AG08395 (cell line): ENCODE measurements at regions not wholly inside any gene's neighbourhood (a gene's known extent, or its start where the extent isn't known, plus 50 kb on each side); places are given as distances from the start of the nearest gene placed in this dataset.

Source experiments
- DNase-seq: peaks from one replicate; pipeline ENCODE4 v3.0.0; 2012; ENCODE audit warnings: mixed read lengths, low spot score

GRCh38 chr10:111440501-111440900, 363.7 kb downstream of the ADRA2A start:
- DNase-seq: no peak

DNA sequence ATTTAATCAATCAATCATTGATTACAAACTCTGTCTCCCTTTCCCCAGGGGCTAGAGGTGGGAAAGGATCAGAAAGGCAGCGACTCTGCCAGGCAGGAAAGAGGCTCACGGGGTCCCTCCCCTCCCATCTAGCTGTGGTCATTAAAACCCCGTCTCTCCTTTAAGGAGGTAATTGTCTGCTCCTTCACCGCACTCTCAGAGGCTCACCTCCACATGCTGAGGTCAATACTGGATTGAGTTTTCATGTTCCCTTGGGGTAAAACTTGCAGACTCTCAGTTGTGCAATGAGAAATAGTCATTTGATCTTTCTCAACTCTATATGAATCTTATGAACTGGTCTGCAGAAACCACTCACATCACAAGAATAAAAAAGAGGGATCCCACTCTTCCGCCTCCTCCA, 368.8 kb downstream of the ADRA2A start:
- no peak for DNase-seq

DNA sequence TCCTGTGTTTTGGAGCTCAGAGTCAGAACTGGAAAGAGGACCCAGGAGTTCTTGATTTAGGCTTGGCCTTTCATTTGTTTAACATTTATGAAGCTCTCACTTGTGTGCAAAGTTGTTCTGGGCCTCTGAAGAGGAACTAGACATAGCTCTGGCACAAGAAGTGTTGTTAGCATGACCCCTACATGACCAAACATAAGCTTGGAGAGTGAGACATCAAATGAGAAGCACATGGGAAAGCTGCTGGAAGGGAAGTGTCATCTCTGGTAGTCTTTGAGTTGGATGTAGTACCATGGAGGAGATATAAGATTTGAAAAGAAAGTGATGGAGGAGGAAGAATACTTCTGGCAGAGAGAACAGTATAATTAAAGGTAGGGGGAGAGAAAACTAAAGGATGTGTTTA, 370.1 kb downstream of the ADRA2A start:
- no peak for DNase-seq

GRCh38 chr10:111452153-111452552, 375.3 kb downstream of the ADRA2A start:
- no peak for DNase-seq

- DNase-seq: peak; percentile 10
Measured at GRCh38 chr10:111455776-111456426, 379.1 kb downstream of the ADRA2A start.

DNA sequence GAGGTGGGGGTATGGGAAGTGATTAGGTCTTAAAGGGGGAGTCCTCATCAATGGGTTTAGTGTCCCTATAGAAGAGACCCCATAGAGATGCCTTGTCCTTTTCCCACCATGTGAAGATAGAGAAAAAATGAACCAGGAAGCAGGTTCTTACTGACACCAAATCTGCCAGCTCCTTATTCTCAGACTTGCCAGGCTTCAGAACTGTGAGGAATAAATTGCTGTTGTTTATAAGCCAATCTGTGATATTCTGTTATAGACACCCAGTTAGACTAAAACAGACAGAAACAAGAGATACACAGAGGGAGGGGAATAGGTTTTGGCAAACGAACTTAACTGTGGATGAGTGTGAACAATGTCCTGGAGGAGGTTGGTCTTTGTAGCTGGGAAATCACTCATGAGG, 381.4 kb downstream of the ADRA2A start:
- no peak for DNase-seq

GRCh38 chr10:111459967-111460366, 383.1 kb downstream of the ADRA2A start:
- no peak for DNase-seq

DNA sequence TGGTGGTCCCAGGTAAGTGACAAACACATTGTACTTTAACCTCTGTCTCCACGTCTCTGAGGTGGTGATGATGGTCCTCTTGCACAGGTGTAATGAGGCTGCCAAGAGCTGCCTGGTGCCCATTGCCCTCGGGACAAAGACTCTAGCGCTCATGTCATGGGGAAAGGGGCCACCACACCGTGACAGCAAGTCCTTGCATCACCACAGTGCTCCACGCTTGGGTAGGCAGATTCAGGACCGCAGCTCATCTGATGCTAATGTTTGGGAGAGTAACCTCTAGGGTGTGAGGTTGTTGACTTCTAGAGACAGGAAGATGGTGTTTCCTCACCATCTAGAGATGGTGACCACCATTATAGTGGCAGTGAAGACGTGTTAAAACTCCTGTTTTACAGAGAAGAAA, 395.6 kb downstream of the ADRA2A start:
- no peak for DNase-seq

DNA sequence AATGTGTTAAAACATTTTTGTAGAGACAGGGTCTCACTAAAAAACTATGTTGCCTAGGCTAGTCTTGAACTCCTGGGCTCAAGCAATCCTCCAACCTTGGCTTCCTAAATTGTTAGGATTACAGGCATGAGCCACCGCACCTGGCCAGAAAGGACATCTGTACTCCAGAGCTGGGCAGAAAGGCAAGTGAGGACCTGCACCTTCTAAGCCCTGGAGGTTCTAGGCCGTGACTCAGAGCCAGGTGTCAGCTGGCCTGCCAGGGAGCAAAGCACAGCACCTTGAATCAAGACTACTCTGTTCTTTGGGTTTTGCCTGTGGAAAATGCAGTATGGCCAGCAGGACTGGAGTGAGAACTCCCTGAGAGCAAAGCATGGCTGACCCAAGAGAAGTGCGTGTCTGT, 396.5 kb downstream of the ADRA2A start:
- DNase-seq: no peak

DNA sequence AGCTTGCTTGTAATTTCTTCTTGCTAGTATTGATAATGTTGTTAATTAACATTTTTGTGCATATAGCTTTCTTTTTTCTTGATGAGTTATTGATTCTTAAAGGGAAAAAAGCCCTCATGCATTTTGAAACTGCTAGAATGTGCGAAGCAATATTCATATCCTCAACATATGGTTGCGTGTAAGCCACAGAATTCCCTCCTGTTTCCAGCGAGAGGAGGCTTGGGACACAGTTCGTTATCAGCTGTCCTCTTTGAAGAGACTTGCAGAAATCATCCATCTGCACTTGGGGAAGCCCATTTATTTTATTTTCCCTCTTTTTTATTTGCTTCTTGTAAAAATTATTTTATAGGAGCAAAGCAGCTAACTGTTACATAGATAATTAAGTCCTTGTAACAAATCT, 398.0 kb downstream of the ADRA2A start:
- no peak for DNase-seq

DNA sequence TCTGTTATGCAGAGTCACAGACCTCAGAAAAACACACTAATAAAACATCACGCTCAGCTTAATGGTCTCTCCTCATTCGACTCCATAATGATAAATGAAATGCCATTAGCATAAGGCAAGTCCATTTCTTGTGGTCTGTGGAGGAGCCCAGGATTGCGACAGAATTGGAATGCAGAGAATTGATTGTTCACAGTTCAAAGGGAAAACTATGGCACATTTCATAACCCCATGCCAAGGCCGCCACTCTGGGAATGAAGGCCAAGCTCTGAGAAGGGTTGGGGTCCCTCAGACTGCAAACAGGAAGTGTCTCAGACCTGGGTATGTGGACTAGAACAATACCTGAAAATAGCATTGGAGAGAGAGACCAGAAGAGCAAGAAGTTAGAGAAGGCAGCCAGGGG, 398.9 kb downstream of the ADRA2A start:
- DNase-seq: peak; percentile 67

DNA sequence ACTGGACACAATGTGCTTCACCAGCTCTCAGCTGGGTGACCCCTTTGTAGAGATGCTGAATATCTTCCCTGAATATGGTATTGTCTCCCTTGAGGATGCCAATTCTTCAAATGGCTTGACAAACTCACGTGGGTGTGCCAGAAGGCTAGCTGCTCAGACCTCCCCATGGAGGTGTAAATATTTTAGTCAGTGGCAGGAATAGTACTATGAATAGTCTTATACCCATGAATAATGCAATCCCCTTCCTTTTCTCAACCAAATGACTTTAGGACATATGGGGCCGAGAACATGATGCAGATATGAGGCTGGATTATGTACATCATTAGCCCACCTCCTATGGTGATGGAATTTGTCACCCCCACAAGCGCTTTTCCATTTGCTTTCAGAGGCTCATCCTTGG, 401.8 kb downstream of the ADRA2A start:
- no peak for DNase-seq

- DNase-seq: no peak
Measured at GRCh38 chr10:111479966-111480365, 403.1 kb downstream of the ADRA2A start.

DNA sequence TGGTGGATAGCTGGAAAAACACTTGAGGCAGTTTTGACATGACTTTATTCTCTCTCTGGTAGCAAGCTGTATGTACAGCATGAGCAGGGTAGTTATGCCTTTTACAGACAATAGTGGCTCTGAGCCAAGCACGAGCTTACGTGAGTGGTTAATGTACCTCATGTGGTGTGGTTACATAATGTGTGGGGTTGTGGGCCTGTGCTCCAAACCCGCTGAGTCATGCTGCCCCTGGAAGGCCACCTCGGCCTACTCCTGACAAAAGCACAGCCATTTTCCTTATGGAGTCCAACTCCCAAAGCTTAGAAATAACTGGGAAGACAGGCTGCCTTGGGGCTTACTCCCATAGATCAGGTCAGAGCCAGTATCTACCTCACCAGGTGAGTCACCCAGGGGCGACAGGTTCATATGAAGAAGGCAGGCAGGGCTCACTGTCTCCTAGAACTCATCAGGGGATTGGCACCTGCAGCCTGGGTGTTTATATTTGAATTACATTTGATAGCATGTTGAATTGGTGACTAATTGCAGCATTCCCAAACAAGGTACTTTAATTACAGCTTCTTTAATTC, 404.5 kb downstream of the ADRA2A start:
- no peak for DNase-seq

DNA sequence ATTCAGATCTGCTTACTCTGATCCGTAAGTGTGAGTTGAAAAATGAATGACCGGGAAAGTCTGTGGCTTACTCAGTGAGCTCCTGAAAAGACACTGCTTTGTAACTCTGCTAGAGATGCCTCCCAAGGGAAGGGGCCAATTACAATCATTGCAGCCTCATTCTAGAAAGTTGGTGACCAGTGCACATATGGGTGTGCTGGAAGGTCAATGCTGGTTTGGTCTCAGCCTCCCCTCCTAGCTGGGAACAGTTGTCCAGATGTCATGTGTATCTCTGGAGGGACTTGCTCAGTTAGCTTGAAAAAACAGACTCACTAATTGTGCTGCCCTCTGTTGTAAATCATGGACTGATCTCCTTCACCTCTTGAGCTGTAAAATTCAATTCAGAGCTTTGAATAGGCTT, 405.0 kb downstream of the ADRA2A start:
- no peak for DNase-seq

- no peak for DNase-seq
Measured at GRCh38 chr10:111482621-111483216, 405.9 kb downstream of the ADRA2A start.

GRCh38 chr10:111485767-111486166, 408.9 kb downstream of the ADRA2A start:
- DNase-seq: no peak

DNA sequence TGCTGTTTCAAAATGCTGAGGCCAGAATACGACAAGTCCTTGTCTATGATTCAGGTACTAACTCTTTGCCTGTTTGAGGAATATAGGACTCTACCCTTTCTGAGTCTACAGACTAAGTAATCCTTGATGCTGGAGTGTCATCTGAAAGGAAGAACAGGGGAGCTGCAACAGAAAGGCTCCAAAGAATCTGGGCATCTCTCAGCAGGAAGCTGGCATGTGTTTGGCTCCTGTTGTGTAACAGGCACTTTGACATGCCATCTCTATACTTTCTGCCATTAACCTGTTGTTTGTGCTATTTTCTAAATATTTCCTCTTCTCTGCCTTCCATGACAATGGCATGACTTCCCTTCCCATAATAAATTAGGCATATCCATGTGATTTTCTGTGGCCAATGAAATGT, 409.5 kb downstream of the ADRA2A start:
- DNase-seq: no peak

DNA sequence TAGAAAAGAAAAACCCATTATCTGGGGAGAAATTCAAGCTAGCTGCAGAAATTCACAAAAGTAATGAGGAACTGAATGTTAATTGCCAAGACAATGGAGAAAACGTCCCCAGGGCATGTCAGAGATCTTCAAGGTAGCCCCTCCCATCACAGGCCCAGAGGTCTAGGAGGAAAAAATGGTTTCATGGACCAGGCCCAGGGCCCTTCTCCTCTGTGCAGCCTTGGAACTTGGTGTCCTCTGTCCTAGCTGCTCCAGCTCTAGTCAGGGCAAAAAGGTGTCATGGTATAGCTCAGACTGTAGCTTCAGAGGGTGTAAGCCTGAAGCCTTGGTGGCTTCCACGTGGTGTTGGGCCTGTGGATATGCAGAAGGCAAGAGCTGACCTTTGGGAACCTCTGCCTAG, 411.8 kb downstream of the ADRA2A start:
- DNase-seq: no peak

DNA sequence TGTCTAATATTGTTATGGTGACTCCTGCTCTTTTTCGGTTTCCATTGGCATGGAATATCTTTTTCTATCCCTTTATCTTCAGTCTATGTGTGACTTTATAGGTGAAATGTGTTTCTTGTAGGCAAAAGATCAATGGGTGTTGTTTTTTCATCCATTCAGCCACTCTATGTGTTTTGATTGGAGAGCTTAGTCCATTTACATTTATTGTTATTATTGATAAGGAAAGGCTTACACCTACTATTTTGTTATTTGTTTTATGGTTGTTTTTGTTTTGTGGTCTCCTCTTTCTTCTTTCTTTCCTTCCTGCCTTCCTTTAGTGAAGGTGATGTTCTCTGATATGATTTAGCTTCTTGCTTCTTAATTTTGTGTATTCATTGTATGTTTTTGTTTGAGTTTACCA, 414.3 kb downstream of the ADRA2A start:
- DNase-seq: no peak

DNA sequence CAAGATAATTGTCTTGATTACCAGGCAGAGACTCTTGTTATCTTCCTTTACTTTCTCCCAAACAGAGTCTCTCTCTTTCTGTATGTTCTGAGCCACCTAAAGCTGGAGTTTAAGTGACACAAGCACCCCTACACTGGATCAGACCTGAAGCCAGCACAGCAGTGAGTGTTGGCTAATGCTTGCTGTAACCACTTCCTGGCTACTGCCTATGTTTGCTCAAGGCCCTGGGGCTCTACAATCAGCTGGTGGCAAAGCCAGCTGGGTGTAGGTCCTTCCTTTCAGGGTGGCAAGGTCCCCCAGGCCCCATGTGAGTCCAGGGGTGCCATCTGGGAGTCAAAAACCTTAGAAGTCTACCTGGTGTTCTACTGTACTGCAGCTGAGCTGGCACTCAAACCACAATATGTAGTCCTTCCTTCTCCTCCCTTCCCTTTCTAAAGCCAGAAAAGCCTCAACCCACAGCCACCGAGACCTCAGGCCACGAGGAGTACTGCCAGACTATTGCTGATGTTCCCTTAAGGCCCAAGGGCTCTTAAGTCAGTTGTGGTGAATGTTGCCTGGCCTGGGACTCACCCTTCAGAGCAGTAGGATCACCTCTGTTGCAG, 416.3 kb downstream of the ADRA2A start:
- DNase-seq: no peak

GRCh38 chr10:111498560-111498959, 421.7 kb downstream of the ADRA2A start:
- no peak for DNase-seq

DNA sequence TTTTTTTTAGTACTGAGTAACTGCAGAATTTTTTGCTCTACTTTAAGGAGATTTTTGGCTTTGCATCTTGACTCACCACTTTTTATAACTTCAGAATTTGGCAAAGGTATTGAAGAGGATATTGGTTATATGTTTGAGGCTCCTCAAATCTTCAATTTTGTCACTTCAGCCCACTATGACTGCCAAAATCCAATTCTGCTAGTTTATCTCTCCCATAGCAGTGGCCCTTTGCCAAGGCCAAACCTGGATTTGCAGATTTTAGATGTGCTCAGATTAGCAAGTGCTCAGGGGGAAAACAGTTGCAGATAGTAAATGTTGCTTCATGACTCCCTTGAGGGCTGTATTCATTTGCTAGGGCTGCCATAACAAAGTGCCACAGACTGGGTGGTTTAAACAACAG, 427.5 kb downstream of the ADRA2A start:
- DNase-seq: no peak
